ENCODE measurements at regions not wholly inside any gene's neighbourhood (a gene's known extent, or its start where the extent isn't known, plus 50 kb on each side); places are given as distances from the start of the nearest gene placed in this dataset.

GRCh38 chr2:181836583-181836982 lies 54.9 kb upstream of the ITPRID2 start:
- TF ChIP-seq GATA2 (IDR thresholded peaks at IDR 0.05; ENCODE audit: low read depth, low read length) (no peak), GATA3 (IDR thresholded peaks at IDR 0.05; ENCODE audit: low read depth, low read length) (no peak)
